ENCODE measurements at regions not wholly inside any gene's neighbourhood (a gene's known extent, or its start where the extent isn't known, plus 50 kb on each side); places are given as distances from the start of the nearest gene placed in this dataset.

DNA sequence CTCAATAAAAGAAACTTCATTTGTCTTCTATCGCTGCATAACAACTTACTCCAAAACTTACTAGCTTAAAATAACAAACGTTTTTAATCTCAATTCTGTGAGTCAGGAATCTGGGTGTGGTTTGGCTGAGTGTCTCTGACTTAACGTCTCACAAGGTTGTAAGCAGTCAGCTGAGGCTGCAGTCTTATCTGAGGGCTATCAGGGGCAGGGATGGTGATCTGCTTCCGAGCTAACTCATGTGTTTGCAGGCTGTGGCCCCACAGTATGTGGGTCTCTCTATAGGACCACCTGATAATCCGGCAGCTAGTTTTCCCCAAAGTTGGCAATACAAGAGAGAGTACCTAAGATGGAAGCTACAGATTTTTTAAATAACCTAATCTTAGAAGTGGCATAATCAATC lies 234.2 kb upstream of the FGGY start (continued):
- TF ChIP-seq, protein P1, sequence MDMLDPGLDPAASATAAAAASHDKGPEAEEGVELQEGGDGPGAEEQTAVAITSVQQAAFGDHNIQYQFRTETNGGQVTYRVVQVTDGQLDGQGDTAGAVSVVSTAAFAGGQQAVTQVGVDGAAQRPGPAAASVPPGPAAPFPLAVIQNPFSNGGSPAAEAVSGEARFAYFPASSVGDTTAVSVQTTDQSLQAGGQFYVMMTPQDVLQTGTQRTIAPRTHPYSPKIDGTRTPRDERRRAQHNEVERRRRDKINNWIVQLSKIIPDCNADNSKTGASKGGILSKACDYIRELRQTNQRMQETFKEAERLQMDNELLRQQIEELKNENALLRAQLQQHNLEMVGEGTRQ (IDR thresholded peaks at IDR 0.05; ENCODE audit: low read length) = no peak
- TF ChIP-seq CBX5 (IDR thresholded peaks at IDR 0.05; ENCODE audit: low read depth, low read length) (no peak), ASH2L (IDR thresholded peaks at IDR 0.05; ENCODE audit: low read length) (no peak), RBBP5 (IDR thresholded peaks at IDR 0.05; ENCODE audit: borderline replicate concordance, low read depth, low read length) (no peak), RXRA (IDR thresholded peaks at IDR 0.05; ENCODE audit: insufficient read depth, low read depth, low read length) (no peak)

All from H1 (cell line).